ENCODE measurements at regions not wholly inside any gene's neighbourhood (a gene's known extent, or its start where the extent isn't known, plus 50 kb on each side); places are given as distances from the start of the nearest gene placed in this dataset.
"Not testable (repeated sequence)": the region's sequence is repeated elsewhere in the genome, so short reads cannot be mapped to it uniquely, and the experiment has no call there.

GRCh38 chr6:27575594-27576361 lies 102.9 kb upstream of the ZNF184 start:
- DNase-seq: no peak

GRCh38 chr6:27568226-27568897 lies 95.5 kb upstream of the ZNF184 start:
- DNase-seq: no peak

- DNase-seq: no peak
These were observed 93.2 kb upstream of the ZNF184 start for GRCh38 chr6:27565839-27566779.

GRCh38 chr6:27562027-27562410 lies 89.1 kb upstream of the ZNF184 start:
- no peak for DNase-seq

- no peak for DNase-seq
These were observed 85.3 kb upstream of the ZNF184 start for GRCh38 chr6:27558028-27558724.

GRCh38 chr6:27556406-27556805 lies 83.5 kb upstream of the ZNF184 start:
- DNase-seq: no peak

GRCh38 chr6:27553123-27553904 lies 80.4 kb upstream of the ZNF184 start:
- no peak for DNase-seq

- no peak for DNase-seq
These were observed 78.7 kb upstream of the ZNF184 start for GRCh38 chr6:27551607-27552006.

GRCh38 chr6:27550692-27551091 lies 77.8 kb upstream of the ZNF184 start:
- no peak for DNase-seq

- not testable (repeated sequence) for DNase-seq
These were observed 76.3 kb upstream of the ZNF184 start for GRCh38 chr6:27549241-27549598.

- no peak for DNase-seq
These were observed 74.5 kb upstream of the ZNF184 start for GRCh38 chr6:27547157-27548075.

- no peak for DNase-seq
These were observed 73.6 kb upstream of the ZNF184 start for GRCh38 chr6:27546522-27546921.

GRCh38 chr6:27545271-27546046 lies 72.6 kb upstream of the ZNF184 start:
- DNase-seq: no peak

- DNase-seq: no peak
These were observed 71.8 kb upstream of the ZNF184 start for GRCh38 chr6:27544612-27545260.

- DNase-seq: not testable (repeated sequence)
These were observed 71.2 kb upstream of the ZNF184 start for GRCh38 chr6:27544135-27544534.

GRCh38 chr6:27542485-27542884 lies 69.6 kb upstream of the ZNF184 start:
- no peak for DNase-seq

- no peak for DNase-seq
These were observed 69.0 kb upstream of the ZNF184 start for GRCh38 chr6:27541933-27542297.

GRCh38 chr6:27541212-27541932 lies 68.5 kb upstream of the ZNF184 start:
- DNase-seq: no peak

- no peak for DNase-seq
These were observed 66.6 kb upstream of the ZNF184 start for GRCh38 chr6:27539551-27539950.

Data from CD4-positive, alpha-beta T cell treated with Interleukin-10 for 1 hour (primary cell).